ENCODE measurements at regions not wholly inside any gene's neighbourhood (a gene's known extent, or its start where the extent isn't known, plus 50 kb on each side); places are given as distances from the start of the nearest gene placed in this dataset.
"Not testable (repeated sequence)": the region's sequence is repeated elsewhere in the genome, so short reads cannot be mapped to it uniquely, and the experiment has no call there.

- no peak for DNase-seq (ENCODE audit: low read depth in 3 of 3, low spot score in 1 of 3)
Measured at GRCh38 chr1:55443175-55443915, 228.2 kb upstream of the USP24 start.

GRCh38 chr1:55441489-55441888, 226.3 kb upstream of the USP24 start:
- no peak for DNase-seq (ENCODE audit: low read depth in 3 of 3, low spot score in 1 of 3)

GRCh38 chr1:55437692-55438091, 222.5 kb upstream of the USP24 start:
- no peak for DNase-seq (ENCODE audit: low read depth in 3 of 3, low spot score in 1 of 3)

- not testable (repeated sequence) for DNase-seq (ENCODE audit: low read depth in 3 of 3, low spot score in 1 of 3)
Measured at GRCh38 chr1:55430720-55431119, 215.6 kb upstream of the USP24 start.

GRCh38 chr1:55430206-55430605, 215.0 kb upstream of the USP24 start:
- not testable (repeated sequence) for DNase-seq (ENCODE audit: low read depth in 3 of 3, low spot score in 1 of 3)

- DNase-seq (ENCODE audit: low read depth in 3 of 3, low spot score in 1 of 3), result no peak
Measured at GRCh38 chr1:55428944-55429931, 214.1 kb upstream of the USP24 start.

- DNase-seq (ENCODE audit: low read depth in 3 of 3, low spot score in 1 of 3), result no peak
Measured at GRCh38 chr1:55428231-55428630, 213.1 kb upstream of the USP24 start.

- DNase-seq (ENCODE audit: low read depth in 3 of 3, low spot score in 1 of 3), result no peak
Measured at GRCh38 chr1:55427606-55428005, 212.4 kb upstream of the USP24 start.

GRCh38 chr1:55426619-55427018, 211.5 kb upstream of the USP24 start:
- DNase-seq (ENCODE audit: low read depth in 3 of 3, low spot score in 1 of 3), result no peak

- DNase-seq (ENCODE audit: low read depth in 3 of 3, low spot score in 1 of 3), result no peak
Measured at GRCh38 chr1:55426156-55426555, 211.0 kb upstream of the USP24 start.

- DNase-seq (ENCODE audit: low read depth in 3 of 3, low spot score in 1 of 3), result no peak
Measured at GRCh38 chr1:55425310-55425930, 210.3 kb upstream of the USP24 start.

- DNase-seq (ENCODE audit: low read depth in 3 of 3, low spot score in 1 of 3), result no peak
Measured at GRCh38 chr1:55423376-55423775, 208.2 kb upstream of the USP24 start.

GRCh38 chr1:55420929-55421716, 206.0 kb upstream of the USP24 start:
- DNase-seq (ENCODE audit: low read depth in 3 of 3, low spot score in 1 of 3), result no peak

GRCh38 chr1:55420026-55420425, 204.9 kb upstream of the USP24 start:
- DNase-seq (ENCODE audit: low read depth in 3 of 3, low spot score in 1 of 3), result no peak

- no peak for DNase-seq (ENCODE audit: low read depth in 3 of 3, low spot score in 1 of 3)
Measured at GRCh38 chr1:55418208-55419000, 203.2 kb upstream of the USP24 start.

- no peak for DNase-seq (ENCODE audit: low read depth in 3 of 3, low spot score in 1 of 3)
Measured at GRCh38 chr1:55416164-55416842, 201.1 kb upstream of the USP24 start.

- no peak for DNase-seq (ENCODE audit: low read depth in 3 of 3, low spot score in 1 of 3)
Measured at GRCh38 chr1:55413286-55413685, 198.1 kb upstream of the USP24 start.

GRCh38 chr1:55412060-55412459, 196.9 kb upstream of the USP24 start:
- DNase-seq (ENCODE audit: low read depth in 3 of 3, low spot score in 1 of 3), result no peak

GRCh38 chr1:55402671-55403464, 187.7 kb upstream of the USP24 start:
- DNase-seq (ENCODE audit: low read depth in 3 of 3, low spot score in 1 of 3), result no peak

Data from stimulated activated CD4-positive, alpha-beta T cell treated with anti-CD3 and anti-CD28 coated beads, TNF-alpha, amount 100 ng/mL, for 1 hour (primary cell).